ENCODE measurements at regions not wholly inside any gene's neighbourhood (a gene's known extent, or its start where the extent isn't known, plus 50 kb on each side); places are given as distances from the start of the nearest gene placed in this dataset.

GRCh38 chr3:87423336-87423735, 147.0 kb upstream of the POU1F1 start:
- CTCF ChIA-PET: no interaction called here
- H3K4ac ChIP-seq (ENCODE audit: low read depth, low read length): no peak overlapping the region
- no peaks in the 10 kb centered on the region for H4K20me1 ChIP-seq (ENCODE audit: insufficient read depth, low read length)
- H2BK5ac ChIP-seq (ENCODE audit: low read depth, low read length, poor library complexity, severe bottlenecking): no peak overlapping the region
- no peak overlapping the region for H4K5ac ChIP-seq (ENCODE audit: low read depth, low read length)
- BruUV-seq (replicated peaks): no TSS peak
- no peak overlapping the region for H2AK5ac ChIP-seq (ENCODE audit: low read depth, low read length)
- no peak overlapping the region for H2BK20ac ChIP-seq (ENCODE audit: low read depth, low read length)
- ATAC-seq (ENCODE audit: low read depth) (no peak), DNase-seq (no peak)
- no peaks in the 10 kb centered on the region for H3K79me1 ChIP-seq (ENCODE audit: low read depth in 1 of 2, low read length in 2 of 2)
- in situ Hi-C loops (cut with MboI; ENCODE audit: low sequenced_read_pairs): no loop called here
- no peak overlapping the region for H4K91ac ChIP-seq (ENCODE audit: insufficient read depth, low read depth, low read length)
- no peak overlapping the region for H3K9ac ChIP-seq (ENCODE audit: low read depth, low read length)
- H2BK15ac ChIP-seq (ENCODE audit: low read depth, low read length): no peak overlapping the region
- H2AFZ ChIP-seq (replicated peaks; ENCODE audit: low read length, poor library complexity): no peak overlapping the region
- intact Hi-C loops (cut with micrococcal nuclease): no loop called here
- no peak overlapping the region for H3K18ac ChIP-seq (ENCODE audit: low read depth, low read length)
- H3K4me3 ChIP-seq (ENCODE audit: insufficient read depth, low read depth, low read length): no peak overlapping the region
- no peak overlapping the region for H4K8ac ChIP-seq (ENCODE audit: low read depth in 2 of 2, low read length in 2 of 2)
- no peak overlapping the region for H2BK120ac ChIP-seq (ENCODE audit: low read depth, low read length)
- no CpG with 5 or more reads among the region's 2 CpGs for WGBS, 2 experiments (ENCODE audit: extremely low coverage in 2 of 2, insufficient read length in 1 of 2)
- no peaks in the 10 kb centered on the region; the same call in 1 of the 2 replicates for H3K9me3 ChIP-seq (ENCODE audit: control insufficient read depth, insufficient read depth, low read length)
- H3K56ac ChIP-seq (ENCODE audit: extremely low read depth, insufficient read depth, low read length): no peak overlapping the region
- no peaks in the 10 kb centered on the region for H3K9me1 ChIP-seq (ENCODE audit: insufficient read depth, low read length)
- no peaks in the 10 kb centered on the region for H3K4me1 ChIP-seq (ENCODE audit: control insufficient read depth, insufficient read depth, low read length)
- H3K23ac ChIP-seq (ENCODE audit: low read depth, low read length): no peak overlapping the region
- dilution Hi-C loops (cut with HindIII; ENCODE audit: low sequenced_read_pairs, unreplicated experiment): no loop called here
- H3K4me2 ChIP-seq (ENCODE audit: low read depth, low read length): no peak overlapping the region
- no peaks in the 10 kb centered on the region for H3K36me3 ChIP-seq (ENCODE audit: control insufficient read depth, insufficient read depth, low read length)
- H2AK9ac ChIP-seq (replicated peaks; ENCODE audit: low read depth, low read length, poor library complexity): no peak overlapping the region
- H3K27ac ChIP-seq (ENCODE audit: insufficient read depth, low read length): no peak overlapping the region
- no peak overlapping the region for H3K14ac ChIP-seq (replicated peaks; ENCODE audit: low read depth, low read length)
- H3K27me3 ChIP-seq (ENCODE audit: control insufficient read depth, insufficient read depth, low read length): no peaks in the 10 kb centered on the region
- POLR2A ChIA-PET (ENCODE audit: unreplicated experiment): no interaction called here
- TF ChIP-seq BHLHE40 (IDR thresholded peaks at IDR 0.05; ENCODE audit: low read depth, low read length) (no peak), CTCF (conservative IDR thresholded peaks at IDR 0.05; ENCODE audit: low read depth, low read length) (no peak), MXI1 (IDR thresholded peaks at IDR 0.05; ENCODE audit: borderline replicate concordance, low read depth, low read length) (no peak), ELK1 (IDR thresholded peaks at IDR 0.05; ENCODE audit: borderline replicate concordance, low read depth, low read length) (no peak), NFE2L2 (IDR thresholded peaks at IDR 0.05; ENCODE audit: low read depth, low read length) (no peak), RCOR1 (IDR thresholded peaks at IDR 0.05; ENCODE audit: insufficient replicate concordance, low read length) (no peak), CEBPB (IDR thresholded peaks at IDR 0.05; ENCODE audit: low read depth, low read length) (no peak), MAFK (IDR thresholded peaks at IDR 0.05; ENCODE audit: low read depth, low read length) (no peak), FOS (IDR thresholded peaks at IDR 0.05; ENCODE audit: low read depth, low read length) (no peak), RFX5 (IDR thresholded peaks at IDR 0.05; ENCODE audit: low read depth, low read length) (no peak), CHD1 (IDR thresholded peaks at IDR 0.05; ENCODE audit: low read depth, low read length) (no peak), USF2 (IDR thresholded peaks at IDR 0.05; ENCODE audit: low read depth, low read length) (no peak), RAD21 (IDR thresholded peaks at IDR 0.05; ENCODE audit: low read length) (no peak), POLR2A (IDR thresholded peaks at IDR 0.05; ENCODE audit: low read depth, low read length) (no peak), SMC3 (IDR thresholded peaks at IDR 0.05; ENCODE audit: low read depth, low read length) (no peak), MAZ (IDR thresholded peaks at IDR 0.05; ENCODE audit: borderline replicate concordance, low read depth, low read length) (no peak)

All from IMR-90 (cell line).